IMR-90 (cell line): ENCODE measurements at regions not wholly inside any gene's neighbourhood (a gene's known extent, or its start where the extent isn't known, plus 50 kb on each side); places are given as distances from the start of the nearest gene placed in this dataset.

Experiments
- ATAC-seq: fragments of 200-7000 bp; cut with Tn5 transposase; 2 replicates; pipeline ENCODE4 v1.9.1; 2020; ENCODE audit warnings: low read depth, mild to moderate bottlenecking, moderate library complexity
- BruUV-seq: library from RNA; stranded (reverse); fragments of 400-500 nt; replicated peaks from 2 replicates; lab custom pipeline; 2021; lab: Mats Ljungman, UMichigan
- CTCF ChIA-PET: fragments of 300-600 bp; formaldehyde crosslinking; extraction: SDS; loops from one replicate; lab custom pipeline; 2021; ENCODE audit warnings: antibody characterized with exemption; lab: Yijun Ruan, JAX
- POLR2A ChIA-PET: fragments of 300-600 bp; sonication (Branson Sonifier 250); formaldehyde crosslinking; loops from one replicate; lab custom pipeline; 2022; ENCODE audit warnings: antibody characterized with exemption; ENCODE audit not compliant: unreplicated experiment; lab: Charles Lee
- DNase-seq: peaks from one replicate; pipeline ENCODE4 v3.0.0; 2013
- H2AFZ ChIP-seq: replicated peaks from 2 replicates; pipeline ENCODE3; 2013; ENCODE audit warnings: low read length, mild to moderate bottlenecking; ENCODE audit not compliant: poor library complexity
- H2AK5ac ChIP-seq: 2 replicates; pipeline ENCODE4 v1.6.1; 2013; ENCODE audit warnings: low read depth, low read length, inconsistent platforms
- H2AK9ac ChIP-seq: replicated peaks from 2 replicates; pipeline ENCODE3; 2013; ENCODE audit warnings: mild to moderate bottlenecking, low read depth, low read length, moderate library complexity; ENCODE audit not compliant: poor library complexity
- H2BK120ac ChIP-seq: 2 replicates; pipeline ENCODE4 v1.6.1; 2013; ENCODE audit warnings: low read depth, low read length, inconsistent platforms
- H2BK15ac ChIP-seq: 3 replicates; pipeline ENCODE4 v1.6.1; 2013; ENCODE audit warnings: low read depth, low read length, inconsistent platforms
- H2BK20ac ChIP-seq: 2 replicates; pipeline ENCODE4 v1.6.1; 2013; ENCODE audit warnings: low read depth, mild to moderate bottlenecking, inconsistent platforms, low read length, moderate library complexity
- H2BK5ac ChIP-seq: 2 replicates; pipeline ENCODE4 v1.6.1; 2013; ENCODE audit warnings: mild to moderate bottlenecking, low read depth, low read length, inconsistent platforms; ENCODE audit not compliant: poor library complexity, severe bottlenecking
- H3K14ac ChIP-seq: replicated peaks from 2 replicates; pipeline ENCODE4 v1.6.1; 2013; ENCODE audit warnings: low read depth, low read length, inconsistent platforms
- H3K18ac ChIP-seq: 2 replicates; pipeline ENCODE4 v1.6.1; 2013; ENCODE audit warnings: low read depth, low read length, control low read depth
- H3K23ac ChIP-seq: 2 replicates; pipeline ENCODE4 v1.6.1; 2013; ENCODE audit warnings: low read depth, low read length, inconsistent platforms
- H3K27ac ChIP-seq: 2 replicates; pipeline ENCODE4 v1.5.1; 2013; ENCODE audit warnings: mild to moderate bottlenecking, control low read depth, low read length; ENCODE audit not compliant: insufficient read depth
- H3K27me3 ChIP-seq: 2 replicates; pipeline ENCODE4 v1.6.1; 2013; ENCODE audit warnings: low read length; ENCODE audit not compliant: control insufficient read depth, insufficient read depth
- H3K36me3 ChIP-seq: 2 replicates; pipeline ENCODE4 v1.6.1; 2013; ENCODE audit warnings: low read length, mixed read lengths; ENCODE audit not compliant: control insufficient read depth, insufficient read depth
- H3K4ac ChIP-seq: 2 replicates; pipeline ENCODE4 v1.6.1; 2013; ENCODE audit warnings: low read depth, low read length, inconsistent platforms
- H3K4me1 ChIP-seq: 2 replicates; pipeline ENCODE4 v1.6.1; 2013; ENCODE audit warnings: low read length, mixed read lengths; ENCODE audit not compliant: control insufficient read depth, insufficient read depth
- H3K4me2 ChIP-seq: 2 replicates; pipeline ENCODE4 v1.6.1; 2013; ENCODE audit warnings: low read depth, mild to moderate bottlenecking, control low read depth, low read length, moderate library complexity
- H3K4me3 ChIP-seq: 2 replicates; pipeline ENCODE4 v1.5.1; 2013; ENCODE audit warnings: low read depth, mild to moderate bottlenecking, control low read depth, low read length, moderate library complexity; ENCODE audit not compliant: insufficient read depth
- H3K56ac ChIP-seq: 2 replicates; pipeline ENCODE4 v1.6.1; 2013; ENCODE audit warnings: low read length, inconsistent platforms; ENCODE audit not compliant: insufficient read depth; ENCODE audit errors: extremely low read depth
- H3K79me1 ChIP-seq, 2 experiments: 2 replicates each; pipeline ENCODE4 v1.6.1; 2013; ENCODE audit warnings: low read length in 2 of 2, inconsistent platforms in 1 of 2, low read depth in 1 of 2
- H3K9ac ChIP-seq: 2 replicates; pipeline ENCODE4 v1.6.1; 2013; ENCODE audit warnings: low read depth, low read length, control low read depth
- H3K9me1 ChIP-seq: 2 replicates; pipeline ENCODE4 v1.6.1; 2013; ENCODE audit warnings: low read length, inconsistent platforms; ENCODE audit not compliant: insufficient read depth
- H3K9me3 ChIP-seq: 2 replicates; pipeline ENCODE4 v1.6.1; 2013; ENCODE audit warnings: low read length; ENCODE audit not compliant: control insufficient read depth, insufficient read depth
- H4K20me1 ChIP-seq: 2 replicates; pipeline ENCODE4 v1.6.1; 2013; ENCODE audit warnings: low read length, inconsistent platforms; ENCODE audit not compliant: insufficient read depth
- H4K5ac ChIP-seq: 2 replicates; pipeline ENCODE4 v1.6.1; 2013; ENCODE audit warnings: mild to moderate bottlenecking, low read depth, low read length, control low read depth
- H4K8ac ChIP-seq, 2 experiments: 2 replicates each; pipeline ENCODE4 v1.6.1; 2013; ENCODE audit warnings: low read depth in 2 of 2, low read length in 2 of 2, control low read depth in 1 of 2, inconsistent platforms in 1 of 2
- H4K91ac ChIP-seq: 2 replicates; pipeline ENCODE4 v1.6.1; 2013; ENCODE audit warnings: low read depth, low read length, inconsistent platforms; ENCODE audit not compliant: insufficient read depth
- FOS ChIP-seq: fragments of 150-350 bp; IDR thresholded peaks from 2 replicates; pipeline ENCODE4 v1.6.1; 2016; ENCODE audit warnings: low read depth, low read length
- MAFK ChIP-seq: IDR thresholded peaks from 2 replicates; pipeline ENCODE4 v1.6.1; 2012; ENCODE audit warnings: low read depth, low read length, improper control_type of control experiment
- MAZ ChIP-seq: IDR thresholded peaks from 2 replicates; pipeline ENCODE4 v1.6.1; 2012; ENCODE audit warnings: low read depth, mild to moderate bottlenecking, low read length, improper control_type of control experiment, moderate library complexity, borderline replicate concordance
- MXI1 ChIP-seq: IDR thresholded peaks from 2 replicates; pipeline ENCODE4 v1.6.1; 2012; ENCODE audit warnings: low read depth, mild to moderate bottlenecking, low read length, moderate library complexity, borderline replicate concordance
- NFE2L2 ChIP-seq: fragments of 150-350 bp; IDR thresholded peaks from 2 replicates; pipeline ENCODE4 v1.6.1; 2016; ENCODE audit warnings: low read depth, mild to moderate bottlenecking, low read length
- POLR2A ChIP-seq: IDR thresholded peaks from 2 replicates; pipeline ENCODE4 v1.6.1; 2012; ENCODE audit warnings: mild to moderate bottlenecking, low read depth, low read length
- RCOR1 ChIP-seq: IDR thresholded peaks from 2 replicates; pipeline ENCODE4 v1.6.1; 2012; ENCODE audit warnings: mild to moderate bottlenecking, low read length, improper control_type of control experiment; ENCODE audit not compliant: insufficient replicate concordance
- SMC3 ChIP-seq: fragments of 150-350 bp; IDR thresholded peaks from 2 replicates; pipeline ENCODE4 v1.6.1; 2016; ENCODE audit warnings: low read depth, mild to moderate bottlenecking, antibody characterized with exemption, low read length, moderate library complexity
- WGBS, 2 experiments: methylation state at CpG; one replicate each; pipeline versions ENCODE4 v1.1.5 to v1.1.7; 2013; ENCODE audit warnings: missing lambda C conversion rate in 2 of 2; ENCODE audit not compliant: insufficient read length in 1 of 2; ENCODE audit errors: extremely low coverage in 2 of 2; 5-methylcytosine and 5-hydroxymethylcytosine counted together
- dilution Hi-C: fragments of 300-500 bp; cut with HindIII; formaldehyde crosslinking; loops from one replicate; pipeline ENCODE4 v1.14.3; 2018; ENCODE audit warnings: low sequenced_read_pairs; ENCODE audit not compliant: unreplicated experiment
- in situ Hi-C: fragments of 300-500 bp; cut with MboI; formaldehyde crosslinking; loops from 3 replicates; pipeline ENCODE4 v1.14.3; 2019; ENCODE audit warnings: low sequenced_read_pairs, inconsistent platforms, mixed read lengths
- intact Hi-C: fragments of 100-400 bp; cut with micrococcal nuclease; formaldehyde crosslinking; loops from 2 replicates; pipeline ENCODE4 v1.10.0; 2022
- TF ChIP-seq, protein P1 (sequence below): conservative IDR thresholded peaks from 2 replicates; pipeline ENCODE4 v1.5.1; 2012; ENCODE audit warnings: mild to moderate bottlenecking, low read depth, low read length, improper control_type of control experiment
- TF ChIP-seq, protein P2 (sequence below): fragments of 150-350 bp; IDR thresholded peaks from 2 replicates; pipeline ENCODE4 v1.6.1; 2016; ENCODE audit warnings: low read depth, mild to moderate bottlenecking, low read length, moderate library complexity, borderline replicate concordance

DNA sequence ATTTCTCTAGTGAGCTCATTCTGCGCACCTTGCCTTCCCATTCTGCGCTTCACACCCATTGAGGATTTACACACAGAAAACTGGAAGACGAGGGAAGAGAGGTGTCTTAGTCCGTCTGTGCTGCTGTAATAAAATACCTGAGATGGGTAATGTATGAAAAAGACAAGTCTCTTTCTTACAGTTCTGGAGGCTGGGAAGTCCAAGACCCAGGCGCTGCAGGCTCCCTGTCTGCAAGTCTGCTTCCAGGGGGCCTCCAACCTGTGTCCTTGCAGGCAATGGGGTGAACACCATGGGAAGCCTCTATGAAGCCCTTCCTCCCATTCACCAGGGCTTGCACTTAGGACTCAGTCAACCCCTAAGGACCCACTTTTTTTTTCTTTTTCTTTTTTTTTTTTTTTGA is 245.0 kb downstream of the AUH start:
- Histone ChIP-seq H2AK9ac (no peak overlapping the region), H3K4me2 (no peak overlapping the region), H3K4me1 (peaks cover 21% of the 10 kb centered on the region), H4K91ac (peak overlapping the region; percentile 62), H2BK20ac (peak overlapping the region; percentile 84; the same call in 1 of the 2 replicates), H4K20me1 (no peaks in the 10 kb centered on the region), H3K27me3 (no peaks in the 10 kb centered on the region), H3K9me3 (peaks cover 7% of the 10 kb centered on the region), H3K9me1 (peaks cover 4% of the 10 kb centered on the region), H2AK5ac (peak overlapping the region; percentile 47; the same call in 1 of the 2 replicates), H3K79me1 (peaks cover 0 to 5% of the 10 kb centered on the region in 2 experiments; a peak in 2 of 4 replicates), H3K4me3 (no peak overlapping the region), H3K27ac (no peak overlapping the region), H2BK5ac (no peak overlapping the region), H4K5ac (peak overlapping the region; percentile 43; the same call in 1 of the 2 replicates), H3K18ac (no peak overlapping the region; the same call in 1 of the 2 replicates), H2AFZ (peak overlapping the region; percentile 17), H3K23ac (no peak overlapping the region), H4K8ac (peak overlapping the region in 1 of 2 experiments; percentile 28; a peak in 1 of 4 replicates), H3K9ac (no peak overlapping the region), H3K4ac (peak overlapping the region; percentile 65), H2BK120ac (peak overlapping the region; percentile 21; the same call in 1 of the 2 replicates), H3K56ac (no peak overlapping the region), H3K14ac (no peak overlapping the region), H3K36me3 (no peaks in the 10 kb centered on the region), H2BK15ac (peak overlapping the region; percentile 61; the same call in 2 of the 3 replicates)
- no peak for DNase-seq
- BruUV-seq, result no TSS peak
- no CpG with 5 or more reads among the region's 5 CpGs for WGBS, 2 experiments
- dilution Hi-C loops, result no loop called here
- no peak for ATAC-seq
- intact Hi-C loops, result loop anchor here (5.0 kb wide), 1 partner anchor 79 kb away; no protein-coding TSS in a partner anchor
- TF ChIP-seq, protein P1, sequence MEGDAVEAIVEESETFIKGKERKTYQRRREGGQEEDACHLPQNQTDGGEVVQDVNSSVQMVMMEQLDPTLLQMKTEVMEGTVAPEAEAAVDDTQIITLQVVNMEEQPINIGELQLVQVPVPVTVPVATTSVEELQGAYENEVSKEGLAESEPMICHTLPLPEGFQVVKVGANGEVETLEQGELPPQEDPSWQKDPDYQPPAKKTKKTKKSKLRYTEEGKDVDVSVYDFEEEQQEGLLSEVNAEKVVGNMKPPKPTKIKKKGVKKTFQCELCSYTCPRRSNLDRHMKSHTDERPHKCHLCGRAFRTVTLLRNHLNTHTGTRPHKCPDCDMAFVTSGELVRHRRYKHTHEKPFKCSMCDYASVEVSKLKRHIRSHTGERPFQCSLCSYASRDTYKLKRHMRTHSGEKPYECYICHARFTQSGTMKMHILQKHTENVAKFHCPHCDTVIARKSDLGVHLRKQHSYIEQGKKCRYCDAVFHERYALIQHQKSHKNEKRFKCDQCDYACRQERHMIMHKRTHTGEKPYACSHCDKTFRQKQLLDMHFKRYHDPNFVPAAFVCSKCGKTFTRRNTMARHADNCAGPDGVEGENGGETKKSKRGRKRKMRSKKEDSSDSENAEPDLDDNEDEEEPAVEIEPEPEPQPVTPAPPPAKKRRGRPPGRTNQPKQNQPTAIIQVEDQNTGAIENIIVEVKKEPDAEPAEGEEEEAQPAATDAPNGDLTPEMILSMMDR, result no peak
- no peak for TF ChIP-seq POLR2A
- TF ChIP-seq MAZ, result no peak
- TF ChIP-seq, protein P2, sequence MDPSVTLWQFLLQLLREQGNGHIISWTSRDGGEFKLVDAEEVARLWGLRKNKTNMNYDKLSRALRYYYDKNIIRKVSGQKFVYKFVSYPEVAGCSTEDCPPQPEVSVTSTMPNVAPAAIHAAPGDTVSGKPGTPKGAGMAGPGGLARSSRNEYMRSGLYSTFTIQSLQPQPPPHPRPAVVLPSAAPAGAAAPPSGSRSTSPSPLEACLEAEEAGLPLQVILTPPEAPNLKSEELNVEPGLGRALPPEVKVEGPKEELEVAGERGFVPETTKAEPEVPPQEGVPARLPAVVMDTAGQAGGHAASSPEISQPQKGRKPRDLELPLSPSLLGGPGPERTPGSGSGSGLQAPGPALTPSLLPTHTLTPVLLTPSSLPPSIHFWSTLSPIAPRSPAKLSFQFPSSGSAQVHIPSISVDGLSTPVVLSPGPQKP, result no peak
- no peak for TF ChIP-seq FOS
- TF ChIP-seq MXI1, result no peak
- no peak for TF ChIP-seq SMC3
- TF ChIP-seq NFE2L2, result no peak
- no peak for TF ChIP-seq RCOR1
- TF ChIP-seq MAFK, result no peak
- ChIA-PET CTCF (interaction anchor here (1.0 kb wide), 1 partner anchor 139 kb away, joined by 3 read pairs; no protein-coding TSS in a partner anchor), POLR2A (no interaction called here)
- in situ Hi-C loops, result no loop called here
